Duodenal mucosa (tissue), 2 donors: ENCODE measurements at regions not wholly inside any gene's neighbourhood (a gene's known extent, or its start where the extent isn't known, plus 50 kb on each side); places are given as distances from the start of the nearest gene placed in this dataset.
"Not testable (repeated sequence)": the region's sequence is repeated elsewhere in the genome, so short reads cannot be mapped to it uniquely, and the experiment has no call there.

Experiments
- H3K27ac ChIP-seq: one replicate; pipeline ENCODE4 v1.7.0; 2013; ENCODE audit warnings: low read depth, low read length
- H3K27me3 ChIP-seq, 2 donors: one replicate each; pipeline ENCODE4 v1.7.0; 2013; ENCODE audit warnings: low read length in 2 of 2, control low read depth in 1 of 2; ENCODE audit not compliant: insufficient read depth in 2 of 2, control insufficient read depth in 1 of 2
- H3K36me3 ChIP-seq, 2 donors: one replicate each; pipeline ENCODE4 v1.7.0; 2013; ENCODE audit warnings: low read length in 2 of 2, control low read depth in 1 of 2; ENCODE audit not compliant: insufficient read depth in 2 of 2, control insufficient read depth in 1 of 2
- H3K4me1 ChIP-seq, 2 donors: one replicate each; pipeline ENCODE4 v1.7.0; 2013; ENCODE audit warnings: low read length in 2 of 2, control low read depth in 1 of 2; ENCODE audit not compliant: insufficient read depth in 2 of 2, control insufficient read depth in 1 of 2
- H3K4me3 ChIP-seq, 2 donors: one replicate each; pipeline ENCODE4 v1.7.0; 2013; ENCODE audit warnings: low read length in 2 of 2, low read depth in 1 of 2
- H3K9ac ChIP-seq, 2 donors: one replicate each; pipeline ENCODE4 v1.7.0; 2013; ENCODE audit warnings: low read length in 2 of 2, low read depth in 1 of 2
- H3K9me3 ChIP-seq, 2 donors: one replicate each; pipeline ENCODE4 v1.7.0; 2013; ENCODE audit warnings: low read length in 2 of 2, control low read depth in 1 of 2; ENCODE audit not compliant: control insufficient read depth in 1 of 2

DNA sequence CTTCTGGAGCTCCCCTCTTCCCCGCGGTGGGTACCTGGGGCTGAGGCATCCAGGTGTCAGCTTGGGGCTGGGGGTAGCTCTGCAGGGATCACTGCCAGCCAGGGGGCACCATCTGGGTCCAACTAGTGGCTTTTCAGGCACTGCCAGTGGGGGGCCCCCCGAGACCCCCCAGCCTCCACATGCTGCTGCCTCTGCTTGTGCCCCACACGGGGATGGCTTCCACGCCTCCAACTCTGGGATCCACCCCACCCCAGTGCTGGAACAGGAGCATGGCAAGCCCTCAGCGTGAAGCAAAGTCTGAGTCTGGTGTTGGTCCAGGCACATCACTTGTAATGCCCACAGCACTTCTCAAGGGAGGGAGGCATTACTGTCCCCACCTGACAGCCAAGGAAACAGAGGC, 260.5 kb upstream of the MVB12B start:
- Histone ChIP-seq H3K9ac (no peak overlapping the region), H3K27me3 (peaks cover 0 to 6% of the 10 kb centered on the region in 2 donors), H3K36me3 (no peaks in the 10 kb centered on the region), H3K4me3 (no peak overlapping the region), H3K4me1 (no peaks in the 10 kb centered on the region), H3K27ac (no peak overlapping the region), H3K9me3 (peaks cover 0 to 3% of the 10 kb centered on the region in 2 donors)

- no peak overlapping the region for H3K9ac ChIP-seq
- H3K27me3 ChIP-seq: peaks cover 0 to 5% of the 10 kb centered on the region in 2 donors
- no peak overlapping the region for H3K4me3 ChIP-seq
- no peak overlapping the region for H3K27ac ChIP-seq
- H3K36me3 ChIP-seq: no peaks in the 10 kb centered on the region
- H3K9me3 ChIP-seq: peaks cover 0 to 3% of the 10 kb centered on the region in 2 donors
- H3K4me1 ChIP-seq: no peaks in the 10 kb centered on the region
Observed at GRCh38 chr9:126067031-126067734, 259.4 kb upstream of the MVB12B start.

DNA sequence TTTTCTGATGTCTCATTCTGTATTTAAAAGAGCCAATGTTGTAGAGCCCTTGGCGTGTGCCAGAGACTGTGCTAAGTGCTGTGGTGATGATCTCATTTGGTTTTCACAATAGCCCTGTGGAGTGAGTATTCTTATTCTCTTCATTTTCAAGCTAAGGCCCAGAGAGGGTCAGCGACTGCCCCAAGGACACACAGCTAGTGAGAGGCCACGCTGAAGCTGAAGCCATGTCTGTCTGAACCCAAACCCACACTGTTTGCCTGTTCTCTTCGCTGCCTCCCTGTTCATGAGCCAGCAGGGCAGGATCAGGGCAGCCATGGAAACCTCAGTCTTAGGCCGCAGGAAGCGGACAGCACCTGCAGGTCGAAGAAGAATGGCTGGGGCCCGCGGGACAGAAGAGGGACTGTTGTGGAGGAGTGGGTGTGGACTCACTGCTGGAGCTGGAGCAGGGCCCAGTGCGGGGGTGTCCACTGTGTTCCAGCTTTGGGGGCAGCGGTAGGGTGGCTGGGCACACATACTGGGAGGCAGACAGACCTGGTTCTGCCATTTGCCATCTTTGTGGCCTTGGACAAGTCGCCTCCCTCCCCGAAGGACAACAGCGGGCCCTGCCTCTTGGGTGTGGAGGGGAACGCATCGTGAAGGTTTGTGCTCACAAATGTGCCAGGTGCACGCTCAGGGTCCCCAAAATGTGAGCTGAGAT, 257.9 kb upstream of the MVB12B start:
- no peak overlapping the region for H3K4me3 ChIP-seq
- peaks cover 0 to 5% of the 10 kb centered on the region in 2 donors for H3K27me3 ChIP-seq
- no peaks in the 10 kb centered on the region for H3K9me3 ChIP-seq
- no peak overlapping the region for H3K27ac ChIP-seq
- H3K9ac ChIP-seq: no peak overlapping the region
- H3K4me1 ChIP-seq: no peaks in the 10 kb centered on the region
- no peaks in the 10 kb centered on the region for H3K36me3 ChIP-seq

DNA sequence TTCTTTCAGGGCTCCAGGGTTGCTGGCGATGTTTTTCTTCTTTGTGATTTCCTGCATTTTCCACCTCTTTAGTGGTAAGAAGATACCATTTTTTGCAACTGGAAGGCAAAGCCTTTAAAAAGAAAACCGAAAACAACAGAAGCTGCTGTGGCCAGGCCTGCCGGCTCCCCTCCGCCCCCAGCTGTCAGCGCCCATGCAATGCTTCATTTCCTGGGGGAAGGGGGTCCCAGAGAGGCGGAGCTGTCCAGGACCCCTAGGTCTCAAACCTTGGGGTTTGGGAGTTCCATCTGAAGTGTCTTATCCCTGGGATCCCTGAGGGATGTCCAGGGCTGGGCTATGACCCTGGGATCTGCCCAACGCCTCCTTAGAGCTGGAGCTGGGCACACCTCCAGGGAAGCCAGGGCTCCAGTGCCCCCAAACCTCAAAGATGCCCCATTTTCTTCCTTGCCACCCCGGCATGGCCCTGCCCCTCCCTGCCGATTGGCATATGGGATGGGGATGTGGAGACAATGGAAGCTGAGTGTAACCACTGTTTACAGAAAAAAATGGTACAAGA, 257.2 kb upstream of the MVB12B start:
- Histone ChIP-seq H3K36me3 (no peaks in the 10 kb centered on the region), H3K4me1 (no peaks in the 10 kb centered on the region), H3K9me3 (no peaks in the 10 kb centered on the region), H3K4me3 (no peak overlapping the region), H3K9ac (no peak overlapping the region), H3K27me3 (peaks cover 0 to 5% of the 10 kb centered on the region in 2 donors), H3K27ac (no peak overlapping the region)

GRCh38 chr9:126070058-126070655, 256.5 kb upstream of the MVB12B start:
- peaks cover 0 to 5% of the 10 kb centered on the region in 2 donors for H3K27me3 ChIP-seq

GRCh38 chr9:126071076-126071750, 255.4 kb upstream of the MVB12B start:
- Histone ChIP-seq H3K9ac (no peak overlapping the region), H3K27ac (no peak overlapping the region), H3K4me1 (no peaks in the 10 kb centered on the region), H3K4me3 (no peak overlapping the region), H3K36me3 (no peaks in the 10 kb centered on the region), H3K27me3 (peaks cover 0 to 3% of the 10 kb centered on the region in 2 donors), H3K9me3 (no peaks in the 10 kb centered on the region)

More at GRCh38 chr9:126070058-126070655, 256.5 kb upstream of the MVB12B start:
- Histone ChIP-seq H3K4me1 (no peaks in the 10 kb centered on the region), H3K27ac (no peak overlapping the region), H3K36me3 (no peaks in the 10 kb centered on the region), H3K9me3 (no peaks in the 10 kb centered on the region), H3K4me3 (no peak overlapping the region), H3K9ac (no peak overlapping the region)

- H3K27ac ChIP-seq, H3K9me3 ChIP-seq, H3K4me3 ChIP-seq, H3K9ac ChIP-seq, H3K27me3 ChIP-seq, H3K4me1 ChIP-seq, H3K36me3 ChIP-seq: not testable (repeated sequence)
Observed at GRCh38 chr9:126077656-126078055, 249.0 kb upstream of the MVB12B start.

DNA sequence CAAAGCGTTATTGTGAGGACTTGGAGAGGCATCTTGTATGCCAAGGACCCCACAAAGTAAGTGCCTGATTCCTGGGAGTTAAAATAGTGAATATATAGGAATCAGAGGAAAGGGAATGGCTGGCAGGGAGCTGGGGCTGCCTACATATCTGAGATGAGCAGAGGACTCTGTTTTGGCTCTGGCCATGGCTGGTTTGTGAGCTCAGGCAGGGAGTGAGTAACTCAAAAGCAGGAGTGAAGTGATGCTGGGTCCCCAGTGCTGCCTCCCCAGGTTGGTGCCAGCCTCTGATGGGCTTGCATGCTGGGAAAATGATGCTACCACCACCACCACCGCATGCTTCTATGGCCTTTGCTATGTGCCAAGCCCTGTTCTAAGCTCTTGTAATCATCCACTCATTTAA, 246.0 kb upstream of the MVB12B start:
- H3K9me3 ChIP-seq: no peaks in the 10 kb centered on the region
- H3K27ac ChIP-seq: no peak overlapping the region
- H3K9ac ChIP-seq: no peak overlapping the region
- H3K36me3 ChIP-seq: no peaks in the 10 kb centered on the region
- H3K27me3 ChIP-seq: no peaks in the 10 kb centered on the region
- no peaks in the 10 kb centered on the region for H3K4me1 ChIP-seq
- H3K4me3 ChIP-seq: no peak overlapping the region

- Histone ChIP-seq H3K4me3 (no peak overlapping the region), H3K4me1 (no peaks in the 10 kb centered on the region), H3K9ac (no peak overlapping the region), H3K27me3 (no peaks in the 10 kb centered on the region), H3K36me3 (no peaks in the 10 kb centered on the region), H3K27ac (no peak overlapping the region), H3K9me3 (no peaks in the 10 kb centered on the region)
Observed at GRCh38 chr9:126081746-126082145, 244.9 kb upstream of the MVB12B start.

GRCh38 chr9:126084008-126084407, 242.6 kb upstream of the MVB12B start:
- Histone ChIP-seq H3K27ac (no peak overlapping the region), H3K4me1 (no peaks in the 10 kb centered on the region), H3K4me3 (no peak overlapping the region), H3K9me3 (no peaks in the 10 kb centered on the region), H3K36me3 (no peaks in the 10 kb centered on the region), H3K27me3 (no peaks in the 10 kb centered on the region), H3K9ac (no peak overlapping the region)
